Central memory CD4-positive, alpha-beta T cell (primary cell): ENCODE measurements at regions not wholly inside any gene's neighbourhood (a gene's known extent, or its start where the extent isn't known, plus 50 kb on each side); places are given as distances from the start of the nearest gene placed in this dataset.
"Not testable (repeated sequence)": the region's sequence is repeated elsewhere in the genome, so short reads cannot be mapped to it uniquely, and the experiment has no call there.

Experiments
- DNase-seq: peaks from one replicate; pipeline ENCODE4 v3.0.0; 2022

- DNase-seq: no peak
These were observed 495.4 kb downstream of the TMEM121 start for GRCh38 chr14:106021832-106022231.

- DNase-seq: not testable (repeated sequence)
These were observed 496.3 kb downstream of the TMEM121 start for GRCh38 chr14:106022648-106023047.

- no peak for DNase-seq
These were observed 497.0 kb downstream of the TMEM121 start for GRCh38 chr14:106023411-106023810.

GRCh38 chr14:106024983-106025604 is 498.7 kb downstream of the TMEM121 start:
- DNase-seq: no peak

GRCh38 chr14:106026026-106026425 is 499.6 kb downstream of the TMEM121 start:
- DNase-seq: no peak

GRCh38 chr14:106027759-106028158 is 501.4 kb downstream of the TMEM121 start:
- not testable (repeated sequence) for DNase-seq

GRCh38 chr14:106029959-106030358 is 503.6 kb downstream of the TMEM121 start:
- DNase-seq: no peak

GRCh38 chr14:106037380-106037779 is 511.0 kb downstream of the TMEM121 start:
- DNase-seq: no peak

- no peak for DNase-seq
These were observed 511.9 kb downstream of the TMEM121 start for GRCh38 chr14:106038263-106038662.

GRCh38 chr14:106039400-106039799 is 513.0 kb downstream of the TMEM121 start:
- peak; percentile 9 for DNase-seq

GRCh38 chr14:106044515-106044914 is 518.1 kb downstream of the TMEM121 start:
- no peak for DNase-seq

GRCh38 chr14:106044949-106045596 is 518.7 kb downstream of the TMEM121 start:
- peak; percentile 65 for DNase-seq

- no peak for DNase-seq
These were observed 525.4 kb downstream of the TMEM121 start for GRCh38 chr14:106051796-106052195.

GRCh38 chr14:106055289-106055688 is 528.9 kb downstream of the TMEM121 start:
- no peak for DNase-seq

GRCh38 chr14:106058342-106058741 is 532.0 kb downstream of the TMEM121 start:
- no peak for DNase-seq

GRCh38 chr14:106060276-106060975 is 534.0 kb downstream of the TMEM121 start:
- DNase-seq: no peak

GRCh38 chr14:106061877-106062500 is 535.6 kb downstream of the TMEM121 start:
- peak; percentile 83 for DNase-seq

GRCh38 chr14:106062502-106063272 is 536.3 kb downstream of the TMEM121 start:
- DNase-seq: no peak

GRCh38 chr14:106067935-106068334 is 541.6 kb downstream of the TMEM121 start:
- no peak for DNase-seq

GRCh38 chr14:106069804-106070625 is 543.6 kb downstream of the TMEM121 start:
- no peak for DNase-seq

GRCh38 chr14:106080922-106081321 is 554.5 kb downstream of the TMEM121 start:
- no peak for DNase-seq

- not testable (repeated sequence) for DNase-seq
These were observed 555.3 kb downstream of the TMEM121 start for GRCh38 chr14:106081721-106082120.
